RPMI7951 (cell line): ENCODE measurements at regions not wholly inside any gene's neighbourhood (a gene's known extent, or its start where the extent isn't known, plus 50 kb on each side); places are given as distances from the start of the nearest gene placed in this dataset.
"Not testable (repeated sequence)": the region's sequence is repeated elsewhere in the genome, so short reads cannot be mapped to it uniquely, and the experiment has no call there.

Source experiments
- DNase-seq: peaks from one replicate; pipeline ENCODE4 v3.0.0-alpha.2; 2012; ENCODE audit warnings: low read depth

DNA sequence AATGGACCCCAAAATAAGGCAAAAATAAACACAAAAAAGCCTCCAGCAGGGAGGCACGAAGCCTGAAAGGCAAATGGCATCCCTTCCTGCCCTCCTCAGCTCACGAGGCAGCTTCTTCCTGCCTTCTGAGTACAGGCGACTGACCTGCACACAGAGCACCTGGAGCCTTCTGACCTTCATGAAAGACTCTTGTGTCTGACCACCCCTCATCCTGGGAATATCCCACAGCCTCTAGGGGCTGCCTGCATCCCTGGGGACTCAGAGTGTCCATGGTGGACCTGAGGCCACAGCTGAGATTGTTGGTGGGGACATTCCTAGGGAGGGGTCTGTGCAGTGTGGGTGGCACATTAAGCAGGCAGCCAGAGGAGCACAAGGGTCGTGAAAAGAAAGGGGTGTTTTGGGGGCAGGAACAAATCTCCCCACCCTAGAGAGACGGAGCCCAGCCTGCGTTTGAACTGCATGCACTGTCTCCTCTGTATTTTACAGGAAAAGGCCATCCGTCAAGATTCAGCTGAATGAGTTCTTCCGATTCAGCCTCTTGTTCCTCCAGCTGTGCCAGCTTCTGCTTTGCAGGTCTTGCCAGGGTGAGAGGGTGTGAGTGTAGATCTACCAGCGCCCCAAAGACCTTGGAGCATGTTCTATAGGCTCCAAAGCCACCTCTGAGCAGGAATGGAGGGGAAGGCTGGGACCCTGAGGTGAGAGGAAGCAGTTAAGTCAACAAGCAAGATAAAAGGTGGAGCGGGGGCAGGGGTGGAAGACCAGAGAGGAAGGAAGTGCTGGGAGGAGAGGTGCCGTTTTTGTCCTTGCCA lies 80.4 kb upstream of the MEF2A start:
- DNase-seq, result no peak

DNA sequence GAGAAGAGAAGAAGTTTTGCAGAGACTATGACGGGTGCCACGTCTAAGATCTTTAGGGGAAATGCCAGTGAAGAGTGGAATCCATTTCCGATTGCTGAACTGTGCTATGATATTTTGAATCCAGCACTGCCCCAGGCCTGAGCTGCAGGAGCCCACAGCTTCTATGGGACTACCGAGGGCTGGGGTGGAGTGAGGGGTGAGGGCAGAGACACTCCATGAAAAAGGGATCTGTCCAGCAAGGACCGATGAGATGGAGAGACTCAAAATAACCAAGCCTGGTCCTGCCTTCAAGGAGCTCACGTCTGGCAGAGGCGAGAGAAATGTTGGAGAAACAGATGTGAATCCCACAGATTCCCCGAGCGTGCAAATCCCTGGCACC lies 79.8 kb upstream of the MEF2A start:
- no peak for DNase-seq

DNA sequence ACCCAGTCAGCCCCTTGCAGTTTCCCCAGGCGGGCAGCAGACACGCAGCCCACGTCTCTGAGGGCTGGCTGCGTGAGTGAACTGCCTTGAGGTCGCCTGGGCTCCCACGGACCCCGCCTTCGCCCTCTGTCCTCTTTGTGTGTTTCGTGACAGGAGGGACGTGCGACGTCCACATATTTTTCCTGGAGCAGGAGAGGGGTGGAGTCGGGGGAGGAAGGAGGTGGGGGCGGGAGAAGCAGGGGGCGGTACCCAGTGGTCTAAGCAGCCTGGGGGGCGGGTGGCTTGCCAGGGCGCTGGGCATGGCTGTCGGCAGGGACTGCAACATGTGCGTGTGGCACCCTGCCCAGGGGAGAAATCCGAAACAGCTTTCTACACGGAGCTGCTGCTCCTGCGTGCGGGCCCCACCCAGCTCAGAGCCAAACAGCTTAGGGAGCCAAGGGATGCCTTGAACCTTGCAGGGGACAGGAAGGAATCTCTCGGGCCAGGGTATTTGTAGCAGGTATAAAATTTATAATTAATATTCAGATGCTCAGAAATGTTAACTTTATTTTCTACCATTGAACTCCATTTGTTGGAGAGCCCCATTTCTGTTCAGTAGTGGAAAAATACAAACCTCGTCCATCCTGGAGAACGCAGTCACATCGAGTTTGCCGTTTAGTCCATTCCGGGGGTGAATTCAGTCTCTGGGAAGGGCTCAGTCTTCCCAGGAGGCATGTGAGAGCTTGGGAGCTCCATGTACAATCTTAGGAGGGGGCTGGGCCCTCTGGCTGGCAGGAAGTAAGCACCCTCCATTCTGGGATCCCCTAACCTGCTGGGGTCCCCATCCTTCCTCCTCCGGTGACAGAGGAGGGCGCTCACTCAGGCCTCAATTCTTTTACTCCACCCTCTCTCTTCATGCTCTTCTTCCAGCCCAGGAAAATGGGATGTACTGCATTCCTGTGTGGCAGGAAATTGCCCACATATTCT lies 79.1 kb upstream of the MEF2A start:
- DNase-seq, result peak; percentile 98

DNA sequence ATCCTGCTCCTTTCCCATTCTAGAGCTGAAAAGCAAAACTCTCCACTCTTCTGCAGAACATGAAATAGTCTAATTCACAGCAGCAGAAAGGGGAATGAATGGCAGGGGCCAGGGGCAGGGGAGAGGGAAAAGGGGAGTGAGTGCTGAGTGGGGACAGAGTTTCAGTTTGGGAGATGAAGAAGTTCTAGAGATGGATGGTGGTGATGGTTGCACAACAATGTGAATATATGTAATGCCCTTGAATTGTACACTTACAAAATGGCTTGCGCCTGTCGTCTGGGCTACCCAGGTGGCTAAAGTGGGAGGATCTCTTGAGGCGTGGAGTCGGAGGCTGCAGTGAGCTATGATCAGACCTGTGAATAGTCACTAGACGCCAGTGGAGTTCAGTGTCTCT lies 78.5 kb upstream of the MEF2A start:
- DNase-seq, result peak; percentile 43

DNA sequence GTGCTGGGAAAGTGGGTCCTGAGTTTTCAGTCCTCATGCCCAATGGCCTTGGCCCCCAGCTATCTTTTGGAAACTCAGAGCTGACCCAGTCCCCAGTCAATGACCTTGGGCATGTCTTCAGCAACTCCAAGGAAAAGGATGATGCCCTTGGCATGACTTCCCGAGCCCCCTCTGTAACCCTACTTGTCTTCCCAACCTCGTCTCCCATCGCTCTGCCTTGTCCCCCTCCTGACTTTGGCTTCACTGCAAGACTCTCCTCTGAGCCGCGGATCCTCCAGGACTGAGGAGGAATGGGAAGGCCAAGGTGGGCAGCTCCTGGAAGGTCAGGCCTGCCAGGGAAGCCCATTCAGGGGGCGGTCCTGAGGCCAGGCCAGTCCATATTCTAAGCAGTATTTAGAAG lies 73.5 kb upstream of the MEF2A start:
- no peak for DNase-seq

DNA sequence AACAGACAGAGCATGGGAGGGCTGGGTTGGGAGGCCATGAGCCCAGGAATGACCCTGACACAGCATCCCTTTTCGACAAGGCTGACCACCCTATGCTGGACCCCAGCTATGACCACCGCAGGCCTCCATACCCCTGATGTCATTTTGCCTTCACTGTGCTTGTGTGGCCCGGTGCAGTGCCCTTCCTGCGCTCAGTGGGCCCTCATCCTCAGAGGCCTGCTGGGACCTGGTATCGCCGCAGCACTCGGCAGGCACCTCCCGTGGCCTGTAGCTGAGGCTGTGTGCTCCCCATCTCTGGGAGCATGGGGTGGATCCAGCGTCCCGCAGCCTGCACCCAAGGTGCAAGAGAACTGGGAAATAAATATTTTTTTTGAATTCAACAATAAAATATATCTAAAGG lies 73.1 kb upstream of the MEF2A start:
- DNase-seq, result no peak

DNA sequence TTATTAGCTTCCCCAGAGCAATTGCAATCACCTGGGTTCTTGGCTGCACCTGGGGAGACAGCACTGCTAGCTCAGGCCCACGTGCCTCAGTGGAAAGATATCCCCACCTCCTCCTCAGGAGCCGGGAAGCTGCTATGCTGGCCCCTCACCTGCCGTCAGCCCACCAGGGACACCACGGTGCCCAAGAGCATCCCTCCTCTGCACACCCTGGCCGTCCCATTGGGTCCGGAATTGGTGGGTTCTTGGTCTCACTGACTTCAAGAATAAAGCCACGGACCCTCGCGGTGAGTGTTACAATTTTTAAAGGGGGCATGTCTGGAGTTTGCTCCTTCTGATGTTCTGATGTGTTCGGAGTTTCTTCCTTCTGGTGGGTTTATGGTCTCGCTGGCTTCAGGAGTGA lies 72.3 kb upstream of the MEF2A start:
- no peak for DNase-seq

DNA sequence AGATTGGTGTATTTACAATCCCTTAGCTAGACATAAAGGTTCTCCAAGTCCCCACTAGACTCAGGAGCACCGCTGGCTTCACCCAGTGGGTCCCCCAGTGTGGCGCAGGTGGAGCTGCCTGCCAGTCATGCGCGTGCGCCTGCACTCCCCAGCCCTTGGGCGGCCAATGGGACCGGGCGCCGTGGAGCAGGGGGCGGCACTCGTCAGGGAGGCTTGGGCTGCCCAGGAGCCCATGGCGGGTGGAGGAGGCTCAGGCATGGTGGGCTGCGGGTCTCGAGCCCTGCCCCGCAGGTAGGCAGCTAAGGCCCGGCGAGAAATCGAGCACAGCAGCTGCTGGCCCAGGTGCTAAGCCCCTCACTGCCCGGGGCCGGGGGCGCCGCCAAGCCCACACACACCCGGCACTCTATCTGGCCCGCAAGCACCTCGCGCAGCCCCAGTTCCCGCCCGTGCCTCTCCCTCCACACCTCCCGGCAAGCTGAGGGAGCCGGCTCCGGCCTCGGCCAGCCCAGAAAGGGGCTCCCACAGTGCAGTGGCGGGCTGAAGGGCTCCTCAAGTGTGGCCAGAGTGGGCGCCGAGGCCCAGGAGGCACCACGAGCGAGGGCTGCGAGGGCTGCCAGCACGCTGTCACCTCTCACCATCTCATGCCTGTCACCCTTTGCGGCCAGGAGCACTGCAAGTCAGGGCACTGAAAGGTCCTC lies 71.1 kb upstream of the MEF2A start:
- not testable (repeated sequence) for DNase-seq

DNA sequence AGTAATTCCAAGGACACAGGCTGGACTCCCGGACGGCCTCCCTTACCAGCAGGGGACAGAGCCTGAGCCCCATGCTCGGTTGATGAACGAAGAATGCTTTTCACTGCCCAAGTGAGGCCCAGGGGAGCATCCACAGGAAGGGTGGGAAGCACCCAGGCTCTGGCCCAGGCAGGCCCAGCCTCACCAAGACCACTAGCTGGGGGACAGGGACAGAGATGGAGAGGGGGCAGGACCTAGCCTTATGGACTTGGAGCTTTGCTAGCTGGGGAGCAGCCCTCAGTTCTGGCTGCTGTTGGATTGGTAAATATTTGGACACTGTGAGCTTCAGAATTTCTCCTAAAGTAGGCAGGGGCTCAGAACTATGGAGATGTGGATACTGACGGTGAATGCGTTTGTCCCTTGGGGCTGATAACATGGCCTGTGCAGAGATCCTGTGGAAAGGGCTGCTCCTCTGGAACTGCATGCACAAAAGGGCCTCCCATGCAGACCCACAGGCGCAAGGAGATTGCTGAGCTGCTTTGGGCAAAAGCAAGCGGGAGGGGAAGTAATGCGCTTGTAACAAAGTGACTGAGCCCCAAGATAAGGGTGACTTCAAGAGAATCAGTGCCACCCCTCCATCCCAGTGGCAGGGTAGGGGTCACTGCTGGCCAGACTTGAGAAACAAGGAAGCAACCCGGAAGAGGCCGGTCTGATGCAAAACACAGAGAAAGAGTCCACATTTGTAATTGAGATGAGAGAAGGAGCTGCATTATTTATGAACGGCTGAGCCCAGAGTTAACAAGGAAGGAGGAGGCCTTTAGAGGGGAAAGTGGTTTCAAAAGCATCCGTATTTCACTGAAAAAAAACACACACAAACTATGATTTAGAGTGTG lies 70.1 kb upstream of the MEF2A start:
- DNase-seq, result no peak

DNA sequence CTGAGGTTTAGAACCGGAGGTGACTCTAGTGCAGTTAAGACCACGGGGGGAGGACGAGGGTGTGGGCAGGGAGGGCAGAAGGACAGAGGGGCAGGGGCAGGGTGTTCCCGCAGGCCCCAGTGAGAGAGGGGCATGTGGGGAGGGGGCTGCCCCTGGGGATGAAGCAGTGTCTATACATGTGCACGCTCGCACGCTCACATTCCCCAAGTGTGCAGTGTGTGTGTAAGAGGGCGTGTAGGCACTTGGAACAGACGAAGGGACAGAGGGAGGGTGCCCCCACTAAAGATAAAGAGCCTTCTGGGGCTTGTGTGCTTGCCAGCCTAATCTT lies 69.5 kb upstream of the MEF2A start:
- DNase-seq, result no peak

DNA sequence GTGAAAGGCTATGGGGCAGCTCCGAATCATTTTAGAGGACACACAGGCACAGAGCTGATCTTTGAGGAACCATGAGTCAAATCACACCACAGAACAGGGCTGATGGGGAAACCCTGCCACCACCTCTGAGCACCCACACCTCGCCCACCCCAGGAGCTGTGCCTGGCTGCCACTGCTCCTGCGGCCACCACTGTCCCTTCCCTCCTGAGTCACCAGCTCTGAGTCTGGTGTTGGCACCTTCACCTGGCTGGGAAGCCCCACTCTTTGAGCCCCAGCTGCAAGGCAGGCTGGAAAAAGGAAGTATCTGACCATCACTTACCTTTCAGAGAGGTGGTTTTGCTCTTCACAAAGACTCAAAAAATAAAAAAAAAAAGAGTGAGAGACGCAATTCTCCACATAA lies 63.6 kb upstream of the MEF2A start:
- DNase-seq, result no peak

DNA sequence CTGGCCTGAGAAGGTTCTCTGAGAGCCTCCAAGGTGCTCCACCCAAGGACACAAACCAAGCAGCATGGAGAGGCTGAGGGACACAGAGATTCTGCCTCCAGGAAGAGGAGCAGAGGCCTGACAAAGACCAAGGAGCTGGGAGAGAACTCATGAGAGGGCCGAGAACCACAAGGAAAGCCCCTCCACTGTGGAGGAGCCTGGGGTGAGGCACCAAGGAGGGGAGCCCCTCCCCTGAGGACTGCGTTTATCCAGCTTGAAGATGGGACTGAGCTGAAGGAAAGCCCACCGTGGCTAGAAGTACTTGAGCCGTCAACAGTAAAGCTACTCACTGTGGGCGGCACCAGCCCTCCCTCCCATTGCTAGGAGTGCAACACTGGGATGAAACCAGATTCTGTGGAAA lies 63.1 kb upstream of the MEF2A start:
- no peak for DNase-seq

DNA sequence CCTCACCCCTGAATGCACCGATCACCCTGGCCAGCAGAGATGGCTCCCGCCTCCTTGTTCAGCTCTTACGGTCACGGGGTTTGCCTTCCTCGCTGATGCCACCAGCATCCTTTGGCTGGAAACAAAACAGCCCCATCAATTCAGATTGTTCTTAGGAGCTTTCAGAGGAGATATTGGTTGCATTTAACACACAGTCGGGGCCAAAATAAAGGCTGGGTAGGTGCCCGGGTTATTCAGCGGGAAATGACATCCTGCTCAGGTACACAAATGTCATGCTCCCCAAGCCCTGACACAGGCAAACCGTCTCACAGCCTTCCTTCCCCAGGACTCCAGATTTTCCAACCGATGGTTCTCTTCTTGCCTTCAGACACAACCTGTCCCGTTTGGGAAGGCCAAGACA lies 62.4 kb upstream of the MEF2A start:
- no peak for DNase-seq

DNA sequence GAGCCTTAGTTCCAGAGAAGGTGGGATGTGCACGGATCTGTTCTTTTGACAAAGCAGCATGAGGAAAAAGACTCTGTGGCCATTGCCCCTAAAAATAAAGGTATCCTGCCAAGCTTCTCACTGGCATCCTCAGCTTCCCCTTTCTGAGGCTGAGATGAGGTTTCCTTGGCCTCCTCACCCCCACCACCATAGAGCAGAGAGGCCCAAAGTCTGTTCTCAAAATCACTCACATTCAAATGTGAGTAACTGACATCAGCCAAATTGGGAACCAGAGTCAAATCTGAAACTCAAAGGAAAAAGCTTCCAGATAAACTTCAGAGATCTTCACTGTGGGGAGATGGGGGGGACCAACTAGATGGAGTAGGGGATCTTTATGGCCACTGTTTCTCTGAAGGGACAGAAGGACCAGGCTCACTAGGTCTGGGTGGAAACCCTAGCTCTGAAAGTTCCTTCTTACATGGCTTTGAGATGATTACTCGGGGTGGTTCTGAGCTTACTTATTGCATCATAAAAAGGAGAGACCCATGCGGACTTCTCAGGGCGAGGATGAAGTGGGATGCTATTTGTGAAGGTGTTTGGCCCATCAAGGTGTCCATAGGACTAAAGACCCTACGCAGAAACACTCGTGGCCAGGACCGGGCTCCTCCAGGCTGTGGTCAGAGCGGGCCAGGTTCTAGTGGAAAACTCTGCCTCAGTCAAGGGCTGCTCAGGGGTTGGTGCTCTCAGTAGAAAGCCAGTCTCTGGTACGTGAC lies 61.5 kb upstream of the MEF2A start:
- no peak for DNase-seq

DNA sequence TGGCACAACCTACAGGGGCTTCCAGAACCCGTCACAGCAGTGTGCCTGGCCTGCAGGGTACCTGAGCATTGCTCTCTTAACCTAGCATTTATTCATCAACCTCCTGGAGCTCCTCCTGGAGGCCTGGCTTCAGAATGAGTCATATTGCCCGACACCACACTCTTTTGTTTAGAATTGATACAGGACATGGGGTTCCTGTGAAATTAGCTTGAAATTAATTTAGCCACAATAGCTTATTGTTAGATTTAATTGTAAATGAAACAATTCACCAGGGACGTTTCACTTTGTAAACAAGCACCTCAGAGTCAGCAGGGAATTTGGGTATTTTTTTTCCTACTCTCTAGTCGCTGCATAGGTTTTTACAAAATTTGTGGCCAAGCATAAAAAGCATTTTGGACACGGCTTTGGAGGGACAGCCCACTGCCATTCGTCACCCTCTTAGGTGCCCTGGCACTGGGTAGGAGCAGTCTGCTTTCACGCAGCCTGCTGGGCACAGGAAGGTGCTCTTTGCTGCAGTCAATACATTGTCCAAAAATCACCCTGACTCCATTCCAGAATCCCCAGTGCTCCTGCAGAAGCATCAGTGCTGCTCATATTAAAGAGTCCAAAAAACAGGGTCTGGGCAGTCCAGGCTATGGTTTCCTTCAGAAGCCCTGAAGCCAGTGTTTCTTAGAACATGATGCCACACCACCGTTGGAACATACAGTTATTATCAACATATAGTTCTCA lies 60.8 kb upstream of the MEF2A start:
- DNase-seq, result peak; percentile 26

DNA sequence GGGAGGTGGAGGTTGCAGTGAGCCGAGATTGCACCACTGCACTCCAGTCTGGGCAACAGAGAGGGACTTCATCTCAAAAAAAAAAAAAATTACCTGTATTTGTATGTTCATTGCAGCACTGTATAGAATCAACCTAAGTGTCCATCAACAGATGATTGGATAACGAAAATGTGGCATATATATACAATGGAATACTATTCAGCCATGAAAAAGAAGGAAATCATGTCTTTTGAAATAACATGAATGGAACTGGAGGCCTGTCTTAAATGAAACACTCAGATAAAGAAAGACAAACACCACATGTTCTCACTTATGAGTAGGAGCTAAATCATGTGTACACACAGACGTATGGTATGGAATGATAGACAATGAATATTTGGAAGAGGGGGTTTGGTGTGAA lies 59.4 kb upstream of the MEF2A start:
- no peak for DNase-seq

DNA sequence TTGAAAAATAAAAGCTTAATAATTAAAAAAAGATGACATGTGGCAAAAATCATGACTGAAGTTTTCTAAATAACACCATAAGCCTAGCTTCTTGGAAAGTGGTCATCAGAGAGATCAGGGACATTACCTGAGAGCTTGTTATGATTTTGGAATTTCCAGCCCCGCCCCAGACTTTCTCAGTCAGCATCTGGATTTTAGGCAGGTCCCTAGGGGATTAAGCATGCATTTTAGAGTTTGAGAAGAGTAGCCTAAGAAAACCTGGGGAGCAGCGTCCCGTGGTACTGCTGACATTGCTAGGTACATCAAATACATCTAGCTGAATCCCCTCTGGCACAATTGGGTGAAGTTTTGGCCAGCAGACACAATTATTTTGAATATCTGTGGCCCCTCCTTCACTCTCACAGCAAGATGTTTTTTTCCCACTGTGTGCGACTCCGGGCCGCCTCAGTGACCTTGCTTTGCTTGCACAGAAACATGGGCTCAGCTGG lies 58.7 kb upstream of the MEF2A start:
- DNase-seq, result no peak

DNA sequence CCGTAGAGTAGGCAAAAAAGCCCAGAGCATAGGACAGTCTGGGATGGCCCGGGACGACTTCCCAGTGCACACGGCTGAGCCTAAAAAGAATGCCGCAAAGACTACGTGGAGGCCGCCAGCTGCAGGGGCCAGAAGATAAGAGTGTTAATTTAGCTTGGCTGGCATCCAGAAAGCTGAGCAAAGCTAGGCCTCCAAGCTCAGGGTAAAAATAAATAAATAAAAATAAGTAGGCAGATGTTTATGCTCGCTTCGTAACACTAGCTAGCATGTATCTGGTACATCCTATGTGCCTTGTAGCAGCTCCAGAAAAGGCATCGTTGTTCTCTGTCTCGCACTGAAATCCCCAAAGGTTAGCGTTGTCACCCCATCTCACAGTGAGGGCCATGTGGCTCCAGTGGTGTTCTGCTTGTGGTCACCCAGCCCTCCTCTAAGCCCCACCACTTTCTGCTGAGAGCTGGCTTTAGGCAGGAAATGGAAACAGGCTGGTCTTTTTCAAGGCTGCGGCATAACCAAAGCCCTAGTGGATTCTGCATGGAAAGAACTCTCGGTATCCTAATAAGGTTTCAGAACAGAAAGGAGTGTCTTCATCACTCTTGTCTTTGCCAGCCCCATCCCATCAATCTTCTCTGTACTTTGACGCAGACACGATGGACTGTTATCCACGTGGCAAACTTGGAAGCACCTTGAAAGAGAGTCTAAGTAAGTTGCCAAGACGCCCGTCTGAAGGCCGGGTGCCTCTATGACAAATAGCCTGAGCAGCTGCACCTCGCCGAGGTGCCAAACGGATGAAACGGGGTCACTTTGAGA lies 58.1 kb upstream of the MEF2A start:
- DNase-seq, result peak; percentile 88

DNA sequence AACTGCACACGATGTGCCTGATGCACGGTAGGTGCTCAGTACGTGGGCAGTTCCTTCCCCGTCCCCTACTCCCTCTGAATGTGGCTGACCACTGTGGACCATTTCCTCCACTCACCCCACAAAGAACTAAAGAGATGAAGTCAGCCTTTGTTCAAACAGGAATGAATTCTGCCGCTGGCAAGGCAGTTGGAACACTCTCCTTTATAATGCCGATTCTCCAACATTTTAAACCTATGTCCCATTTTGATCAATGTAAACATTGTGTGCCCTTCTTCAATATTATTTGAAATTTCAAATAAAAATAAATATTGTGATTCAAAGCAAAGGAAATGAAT lies 57.5 kb upstream of the MEF2A start:
- DNase-seq, result peak; percentile 58
